ENCODE measurements at regions not wholly inside any gene's neighbourhood (a gene's known extent, or its start where the extent isn't known, plus 50 kb on each side); places are given as distances from the start of the nearest gene placed in this dataset.

- H3K27me3 ChIP-seq = peaks cover 0 to 2% (median 0%) of the 10 kb centered on the region in 9 donors
- no peak overlapping the region for H3K27ac ChIP-seq
Observed at GRCh38 chr1:83765125-83765524, 233.8 kb downstream of the TTLL7 start.

GRCh38 chr1:83764209-83764608 is 234.7 kb downstream of the TTLL7 start:
- WGBS, 4 donors = 79 to 88% (median 82%) methylated on average over 2 of the region's 2 CpGs
- ATAC-seq = no peak
- no peaks in the 10 kb centered on the region for H3K4me1 ChIP-seq

More at GRCh38 chr1:83765125-83765524, 233.8 kb downstream of the TTLL7 start:
- TF ChIP-seq CTCF (IDR thresholded peaks at IDR 0.05) (no peak), POLR2A (IDR thresholded peaks at IDR 0.05) (no peak)
- H3K9me3 ChIP-seq = no peaks in the 10 kb centered on the region
- WGBS, 4 donors = 90 to 98% (median 95%) methylated on average over 3 of the region's 3 CpGs
- intact Hi-C loops (cut with DNase I) = loop anchor here in 1 of 10 donors (10.0 kb wide), 1 partner anchor 60 kb away; no protein-coding TSS in a partner anchor
- H3K4me1 ChIP-seq = no peaks in the 10 kb centered on the region
- H3K4me3 ChIP-seq = no peak overlapping the region
- no peaks in the 10 kb centered on the region for H3K36me3 ChIP-seq
- ATAC-seq (no peak), DNase-seq (no peak)

GRCh38 chr1:83763361-83764095 is 235.4 kb downstream of the TTLL7 start:
- Histone ChIP-seq H3K9me3 (no peaks in the 10 kb centered on the region), H3K4me3 (no peak overlapping the region), H3K4me1 (no peaks in the 10 kb centered on the region), H3K27me3 (peaks cover 0 to 4% (median 0%) of the 10 kb centered on the region in 9 donors), H3K36me3 (no peaks in the 10 kb centered on the region), H3K27ac (no peak overlapping the region)
- intact Hi-C loops (cut with DNase I) = loop anchor here in 1 of 10 donors (10.0 kb wide), 1 partner anchor 59 kb away; no protein-coding TSS in a partner anchor
- no peak for DNase-seq
- no peak for ATAC-seq
- 31 to 48% (median 40%) methylated on average over 6 of the region's 6 CpGs for WGBS, 4 donors
- no peak for TF ChIP-seq CTCF (IDR thresholded peaks at IDR 0.05)
- TF ChIP-seq POLR2A (IDR thresholded peaks at IDR 0.05) = no peak

More at GRCh38 chr1:83764209-83764608, 234.7 kb downstream of the TTLL7 start:
- H3K4me3 ChIP-seq = no peak overlapping the region
- peaks cover 0 to 4% (median 0%) of the 10 kb centered on the region in 9 donors for H3K27me3 ChIP-seq
- H3K27ac ChIP-seq = no peak overlapping the region
- intact Hi-C loops (cut with DNase I) = loop anchor here in 1 of 10 donors (10.0 kb wide), 1 partner anchor 59 kb away; no protein-coding TSS in a partner anchor
- TF ChIP-seq CTCF (IDR thresholded peaks at IDR 0.05) (no peak), POLR2A (IDR thresholded peaks at IDR 0.05) (no peak)
- no peaks in the 10 kb centered on the region for H3K36me3 ChIP-seq
- no peaks in the 10 kb centered on the region for H3K9me3 ChIP-seq
- no peak for DNase-seq

GRCh38 chr1:83762416-83762815 is 236.5 kb downstream of the TTLL7 start:
- 85 to 88% (median 85%) methylated on average over 5 of the region's 5 CpGs for WGBS, 4 donors
- H3K9me3 ChIP-seq = no peaks in the 10 kb centered on the region

More at GRCh38 chr1:83762416-83762815, 236.5 kb downstream of the TTLL7 start:
- Histone ChIP-seq H3K4me1 (no peaks in the 10 kb centered on the region), H3K36me3 (no peaks in the 10 kb centered on the region), H3K4me3 (no peak overlapping the region), H3K27me3 (peaks cover 0 to 4% (median 0%) of the 10 kb centered on the region in 9 donors), H3K27ac (no peak overlapping the region)
- ATAC-seq (no peak), DNase-seq (no peak)
- intact Hi-C loops (cut with DNase I) = loop anchor here in 1 of 10 donors (10.0 kb wide), 1 partner anchor 58 kb away; no protein-coding TSS in a partner anchor
- no peak for TF ChIP-seq CTCF (IDR thresholded peaks at IDR 0.05)
- no peak for TF ChIP-seq POLR2A (IDR thresholded peaks at IDR 0.05)
